MM.1S (cell line): ENCODE measurements at regions not wholly inside any gene's neighbourhood (a gene's known extent, or its start where the extent isn't known, plus 50 kb on each side); places are given as distances from the start of the nearest gene placed in this dataset.

Experiments used
- CTCF ChIP-seq: fragments of 300-600 bp; sonication (generic); IDR thresholded peaks from 2 replicates; pipeline ENCODE4 v1.5.1; 2016; ENCODE audit warnings: antibody characterized with exemption, low read length, mixed read lengths
- EZH2 ChIP-seq: fragments of 300-600 bp; sonication (generic); optimal IDR thresholded peaks from 2 replicates; pipeline ENCODE3; 2017; ENCODE audit warnings: low read depth, mild to moderate bottlenecking, antibody characterized with exemption, low read length, mixed read lengths
- EZH2phosphoT487 ChIP-seq: fragments of 300-600 bp; sonication (generic); IDR thresholded peaks from 2 replicates; pipeline ENCODE4 v1.6.1; 2018; ENCODE audit warnings: antibody characterized with exemption, low read length

GRCh38 chr2:122681626-122682025, 926.2 kb downstream of the TSN start:
- TF ChIP-seq EZH2 (no peak), CTCF (no peak), EZH2phosphoT487 (no peak)
